RWPE1 (cell line): ENCODE measurements at regions not wholly inside any gene's neighbourhood (a gene's known extent, or its start where the extent isn't known, plus 50 kb on each side); places are given as distances from the start of the nearest gene placed in this dataset.
"Not testable (repeated sequence)": the region's sequence is repeated elsewhere in the genome, so short reads cannot be mapped to it uniquely, and the experiment has no call there.

Source experiments
- CTCF ChIA-PET: fragments of 350-600 bp; sonication (Branson Sonifier 250); formaldehyde crosslinking; extraction: SDS; loops from one replicate; lab custom pipeline; 2021; lab: Yijun Ruan, JAX
- POLR2A ChIA-PET: fragments of 400-600 bp; formaldehyde crosslinking; extraction: SDS; loops from one replicate; lab custom pipeline; 2020; ENCODE audit warnings: antibody characterized with exemption; ENCODE audit not compliant: low non-redundant PET; lab: Yijun Ruan, JAX
- DNase-seq: peaks from one replicate; pipeline ENCODE4 v3.0.0; 2012; ENCODE audit warnings: low spot score
- H3K27ac ChIP-seq: fragments of 450-650 bp; 2 replicates; pipeline ENCODE4 v1.5.1; 2017
- TF ChIP-seq, protein P1 (sequence below): fragments of 450-650 bp; conservative IDR thresholded peaks from 2 replicates; pipeline ENCODE4 v1.5.1; 2017; ENCODE audit warnings: low read depth, mild to moderate bottlenecking

DNA sequence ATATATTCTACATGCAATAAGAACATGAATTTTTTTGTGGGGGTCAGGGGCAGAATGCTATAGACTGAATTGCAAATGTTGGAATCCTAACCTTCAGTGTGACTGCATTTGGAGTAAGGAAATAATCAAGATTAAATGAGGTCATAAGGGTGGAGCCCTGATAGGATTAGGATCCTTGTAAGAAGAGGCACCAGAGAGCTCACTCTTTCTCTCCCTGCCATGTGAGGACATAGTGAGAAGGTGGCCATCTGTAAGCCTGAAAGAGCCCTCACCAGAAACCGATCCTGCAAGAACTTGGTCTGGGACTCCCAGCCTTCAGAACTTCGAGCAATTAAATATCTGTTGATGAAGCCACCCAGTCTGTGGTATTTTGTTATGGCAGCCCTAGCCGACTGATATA, 70.3 kb upstream of the SOX13 start:
- POLR2A ChIA-PET, result no interaction called here
- no peak overlapping the region for H3K27ac ChIP-seq
- CTCF ChIA-PET, result interaction anchor here (0.7 kb wide), 1 partner anchor 293 kb away, joined by 8 read pairs; no protein-coding TSS in a partner anchor
- DNase-seq, result no peak
- TF ChIP-seq, protein P1, sequence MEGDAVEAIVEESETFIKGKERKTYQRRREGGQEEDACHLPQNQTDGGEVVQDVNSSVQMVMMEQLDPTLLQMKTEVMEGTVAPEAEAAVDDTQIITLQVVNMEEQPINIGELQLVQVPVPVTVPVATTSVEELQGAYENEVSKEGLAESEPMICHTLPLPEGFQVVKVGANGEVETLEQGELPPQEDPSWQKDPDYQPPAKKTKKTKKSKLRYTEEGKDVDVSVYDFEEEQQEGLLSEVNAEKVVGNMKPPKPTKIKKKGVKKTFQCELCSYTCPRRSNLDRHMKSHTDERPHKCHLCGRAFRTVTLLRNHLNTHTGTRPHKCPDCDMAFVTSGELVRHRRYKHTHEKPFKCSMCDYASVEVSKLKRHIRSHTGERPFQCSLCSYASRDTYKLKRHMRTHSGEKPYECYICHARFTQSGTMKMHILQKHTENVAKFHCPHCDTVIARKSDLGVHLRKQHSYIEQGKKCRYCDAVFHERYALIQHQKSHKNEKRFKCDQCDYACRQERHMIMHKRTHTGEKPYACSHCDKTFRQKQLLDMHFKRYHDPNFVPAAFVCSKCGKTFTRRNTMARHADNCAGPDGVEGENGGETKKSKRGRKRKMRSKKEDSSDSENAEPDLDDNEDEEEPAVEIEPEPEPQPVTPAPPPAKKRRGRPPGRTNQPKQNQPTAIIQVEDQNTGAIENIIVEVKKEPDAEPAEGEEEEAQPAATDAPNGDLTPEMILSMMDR, result no peak

DNA sequence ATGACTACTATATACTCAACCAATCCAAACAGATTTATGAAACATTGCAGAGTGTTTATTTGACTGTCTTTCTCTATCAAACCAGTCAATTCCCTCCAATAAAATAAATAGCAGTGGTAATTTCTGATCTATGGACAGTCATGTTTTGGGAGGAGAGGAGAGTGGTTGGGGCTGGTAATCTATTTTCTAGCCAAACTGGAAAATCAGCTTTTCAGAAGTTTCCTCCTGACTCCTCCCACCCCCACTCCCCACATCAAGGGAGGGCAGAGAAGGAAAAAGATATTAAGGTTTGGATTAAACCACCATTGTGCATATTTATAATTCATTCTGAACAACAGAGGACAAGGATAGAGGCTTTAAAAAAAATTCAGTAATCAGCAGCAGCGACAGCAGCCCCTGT, 69.4 kb upstream of the SOX13 start:
- no peak overlapping the region for H3K27ac ChIP-seq
- ChIA-PET CTCF (interaction anchor here (0.5 to 1.0 kb wide), 3 partner anchors 13 to 226 kb away, joined by 3 to 4 read pairs (median 3); no protein-coding TSS in a partner anchor), POLR2A (no interaction called here)
- TF ChIP-seq, protein P1, result no peak
- peak; percentile 62 for DNase-seq

DNA sequence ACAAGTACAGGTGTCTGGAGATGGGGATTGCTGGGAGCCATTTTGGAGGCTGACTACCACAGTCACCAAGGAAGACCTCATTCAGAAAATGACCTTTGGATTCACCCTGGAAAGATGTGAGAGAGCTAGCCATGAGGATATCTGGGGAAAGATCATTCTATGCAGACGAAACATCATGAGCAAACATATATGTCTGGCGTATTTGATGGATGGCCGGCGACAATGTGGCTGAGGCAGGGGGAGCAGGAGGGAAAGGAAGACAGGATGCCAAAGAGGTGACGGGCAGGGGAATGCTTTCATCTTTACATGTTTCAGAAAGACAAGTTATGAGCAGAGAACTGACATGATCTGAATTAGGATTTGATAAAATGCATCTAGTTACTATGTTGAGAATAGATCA, 61.5 kb upstream of the SOX13 start:
- CTCF ChIA-PET, result no interaction called here
- no peak for DNase-seq
- no peak overlapping the region for H3K27ac ChIP-seq
- TF ChIP-seq, protein P1, result no peak
- POLR2A ChIA-PET, result no interaction called here

DNA sequence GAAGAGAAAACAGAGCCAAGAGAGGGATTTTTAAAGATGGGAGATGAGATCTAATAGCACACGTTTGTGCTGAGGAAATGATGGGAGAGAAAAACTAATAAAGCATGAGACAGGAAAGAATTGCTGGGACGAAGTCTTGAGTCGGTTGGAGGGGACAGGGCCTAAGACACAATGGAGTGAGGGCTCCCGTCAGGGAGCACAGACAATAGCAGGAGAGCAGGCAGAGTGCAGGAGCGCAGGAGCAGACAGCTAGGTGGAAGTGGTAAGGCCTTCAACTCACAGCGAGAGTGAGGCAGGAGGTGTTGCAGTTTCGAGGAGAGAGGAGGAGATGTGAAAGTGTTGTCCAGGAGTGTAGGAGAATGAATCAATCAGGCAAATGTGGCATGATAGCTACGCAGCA, 59.9 kb upstream of the SOX13 start:
- H3K27ac ChIP-seq, result no peak overlapping the region
- DNase-seq, result no peak
- TF ChIP-seq, protein P1, result no peak
- ChIA-PET CTCF (interaction anchor here (1.1 kb wide), 1 partner anchor 60 kb away, joined by 5 read pairs; the partner anchor contains the start of gene SOX13), POLR2A (interaction anchor here (0.7 kb wide), 1 partner anchor 18 kb away, joined by 3 read pairs; no protein-coding TSS in a partner anchor)

DNA sequence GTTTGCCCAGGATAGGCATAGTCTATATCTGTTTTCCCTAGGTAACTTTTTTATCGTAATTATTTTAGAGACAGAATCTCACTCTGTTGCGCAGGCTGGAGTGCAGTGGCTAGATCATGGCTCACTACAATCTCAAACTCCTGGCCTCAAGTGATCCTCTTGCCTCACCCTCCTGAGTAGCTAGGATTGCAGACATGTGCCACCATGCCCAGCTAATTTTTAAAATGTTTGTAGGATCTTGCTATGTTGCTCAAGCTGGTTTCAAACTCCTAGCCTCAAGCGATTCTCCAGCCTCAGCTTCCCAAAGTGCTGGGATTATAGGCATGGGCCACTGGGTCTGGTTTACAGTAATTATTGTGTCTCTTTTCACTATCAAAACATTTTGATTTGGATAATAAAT, 58.6 kb upstream of the SOX13 start:
- TF ChIP-seq, protein P1, result no peak
- ChIA-PET POLR2A (no interaction called here), CTCF (interaction anchor here (0.6 to 1.1 kb wide), 3 partner anchors 59 to 672 kb away, joined by 3 to 9 read pairs (median 5); partner anchors contain the start of gene SOX13)
- H3K27ac ChIP-seq, result no peak overlapping the region
- DNase-seq, result no peak

DNA sequence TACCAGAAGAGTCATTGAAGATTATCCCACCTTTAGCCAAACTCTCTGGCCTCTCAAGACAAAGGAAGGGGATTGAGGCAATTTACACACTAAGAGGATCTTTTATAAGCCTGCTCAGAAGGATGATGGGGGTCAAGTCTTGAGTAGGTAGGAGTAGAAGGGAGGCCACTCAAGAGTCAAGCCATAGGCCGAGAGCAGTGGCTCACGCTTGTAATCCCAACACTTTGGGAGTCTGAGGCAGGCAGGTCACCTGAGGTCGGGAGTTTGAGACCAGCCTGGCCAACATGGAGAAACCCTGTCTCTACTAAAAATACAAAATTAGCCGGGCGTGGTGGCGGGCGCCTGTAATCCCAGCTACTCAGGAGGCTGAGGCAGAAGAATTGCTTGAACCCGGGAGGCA, 58.0 kb upstream of the SOX13 start:
- H3K27ac ChIP-seq, POLR2A ChIA-PET, DNase-seq: not testable (repeated sequence)
- CTCF ChIA-PET, result interaction anchor here (0.7 kb wide), 1 partner anchor 673 kb away, joined by 3 read pairs; no protein-coding TSS in a partner anchor

DNA sequence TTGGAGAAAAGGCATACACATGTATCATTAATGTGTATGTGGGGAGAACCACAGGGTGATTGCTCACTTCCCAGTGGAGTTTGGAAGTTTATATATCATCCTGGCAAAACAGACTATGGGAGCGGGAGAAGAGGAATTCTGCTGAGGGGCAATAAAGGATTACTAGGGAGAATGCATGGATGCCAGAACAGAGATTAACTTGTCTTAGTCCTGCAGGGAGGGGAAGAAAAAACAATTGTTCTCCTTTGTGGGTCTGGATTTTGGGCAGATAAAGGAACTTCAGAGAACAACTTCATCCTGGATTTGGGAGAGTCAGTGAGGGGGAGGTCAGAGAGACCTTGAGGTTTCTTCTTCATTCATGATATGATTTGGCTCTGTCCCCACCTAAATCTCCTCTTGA, 55.9 kb upstream of the SOX13 start:
- POLR2A ChIA-PET, result no interaction called here
- TF ChIP-seq, protein P1, result no peak
- no peak overlapping the region for H3K27ac ChIP-seq
- CTCF ChIA-PET, result interaction anchor here (1.0 kb wide), 1 partner anchor 13 kb away, joined by 3 read pairs; no protein-coding TSS in a partner anchor
- DNase-seq, result no peak
